Ovary (tissue), 7 donors: ENCODE measurements at regions not wholly inside any gene's neighbourhood (a gene's known extent, or its start where the extent isn't known, plus 50 kb on each side); places are given as distances from the start of the nearest gene placed in this dataset.

Experiments
- DNase-seq, 5 donors: peaks; one replicate each; pipeline ENCODE4 v3.0.0-alpha.2; 2019 to 2020
- H3K27ac ChIP-seq, 2 donors: fragments of 200-600 bp; one replicate each; pipeline versions ENCODE4 v1.5.1 to v1.8.0; 2019 to 2022
- H3K27me3 ChIP-seq: fragments of 200-600 bp; one replicate; pipeline ENCODE4 v1.8.0; 2022
- H3K36me3 ChIP-seq: fragments of 200-600 bp; sonication (generic); one replicate; pipeline ENCODE4 v1.5.1; 2019
- H3K4me1 ChIP-seq: one replicate; pipeline ENCODE4 v1.8.1; 2013; ENCODE audit warnings: mild to moderate bottlenecking, moderate library complexity; ENCODE audit not compliant: insufficient read depth
- H3K4me3 ChIP-seq: fragments of 200-600 bp; sonication (generic); one replicate; pipeline ENCODE4 v1.5.1; 2017
- H3K9me3 ChIP-seq, 2 donors: fragments of 200-600 bp in 1 of 2; sonication (generic) in 1 of 2; one replicate each; pipeline versions ENCODE4 v1.5.1 to v1.8.1; 2013 to 2019; ENCODE audit warnings: mild to moderate bottlenecking in 1 of 2, moderate library complexity in 1 of 2
- EP300 ChIP-seq: sonication (generic); formaldehyde crosslinking; IDR thresholded peaks from one replicate; pipeline ENCODE4 v1.6.1; 2017; ENCODE audit warnings: antibody characterized with exemption
- POLR2A ChIP-seq: fragments of 450-650 bp; IDR thresholded peaks from one replicate; pipeline ENCODE4 v1.6.1; 2017; ENCODE audit warnings: antibody characterized with exemption, mild to moderate bottlenecking, moderate library complexity
- WGBS, 3 donors: extraction: QIAGEN DNeasy Blood & Tissue Kit in 1 of 3; methylation state at CpG; one replicate each; pipeline versions ENCODE4 v1.1.5 to v1.1.7; 2013 to 2017; 5-methylcytosine and 5-hydroxymethylcytosine counted together
- intact Hi-C, 4 donors: fragments of 100-400 bp; cut with DNase I; formaldehyde crosslinking; loops; one replicate each; pipeline versions ENCODE4 v1.11.0 to v1.15.1; 2022 to 2023
- TF ChIP-seq, protein P1 (sequence below), 3 donors: fragments of 450-650 bp in 2 of 3; fragments of 200-600 bp in 1 of 3; IDR thresholded peaks; one replicate each; pipeline versions ENCODE4 v1.5.1 to v1.8.0; 2016 to 2022; ENCODE audit warnings: antibody characterized with exemption in 3 of 3, mild to moderate bottlenecking in 1 of 3
- donor health status: DM: no; HTN: no; CAD: no; lungs with moderate emphysema.
- donor health status: DM: no; HTN: no; CAD: no.
- donor health status: Bipolar disorder and iron deficiency.
- donor health status: DM: no; HTN: no; CAD: no.
- donor health status: DM: yes; HTN: yes; CAD: no.

DNA sequence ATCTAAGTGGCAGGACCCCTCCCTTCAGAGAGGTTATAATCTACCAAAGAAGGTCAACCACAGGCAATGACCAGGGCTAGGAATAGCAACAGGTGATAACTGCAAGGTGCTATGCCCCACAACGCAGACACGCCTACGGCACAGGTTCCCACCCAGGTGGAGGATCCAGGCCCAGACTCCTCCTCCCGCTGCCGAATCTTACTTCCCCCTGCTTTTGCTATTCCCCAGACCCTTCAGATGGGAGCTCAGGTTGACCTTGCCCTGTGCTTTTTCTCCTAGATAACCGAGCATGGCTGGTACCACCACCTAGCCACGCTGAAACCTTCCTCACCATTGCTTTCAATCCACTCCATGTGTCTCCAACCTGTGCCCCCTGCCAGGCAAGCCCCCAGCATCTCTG lies 142.2 kb upstream of the IGF1R start:
- no peaks in the 10 kb centered on the region for H3K36me3 ChIP-seq
- H3K9me3 ChIP-seq, result no peaks in the 10 kb centered on the region
- H3K27me3 ChIP-seq, result no peaks in the 10 kb centered on the region
- no peak overlapping the region for H3K27ac ChIP-seq
- H3K4me1 ChIP-seq, result peaks cover 2% of the 10 kb centered on the region
- 87 to 91% (median 89%) methylated on average over 7 of the region's 7 CpGs for WGBS, 3 donors
- intact Hi-C loops, result loop anchor here in 1 of 4 donors (5.0 kb wide), 1 partner anchor 556 kb away; no protein-coding TSS in a partner anchor
- TF ChIP-seq, protein P1, sequence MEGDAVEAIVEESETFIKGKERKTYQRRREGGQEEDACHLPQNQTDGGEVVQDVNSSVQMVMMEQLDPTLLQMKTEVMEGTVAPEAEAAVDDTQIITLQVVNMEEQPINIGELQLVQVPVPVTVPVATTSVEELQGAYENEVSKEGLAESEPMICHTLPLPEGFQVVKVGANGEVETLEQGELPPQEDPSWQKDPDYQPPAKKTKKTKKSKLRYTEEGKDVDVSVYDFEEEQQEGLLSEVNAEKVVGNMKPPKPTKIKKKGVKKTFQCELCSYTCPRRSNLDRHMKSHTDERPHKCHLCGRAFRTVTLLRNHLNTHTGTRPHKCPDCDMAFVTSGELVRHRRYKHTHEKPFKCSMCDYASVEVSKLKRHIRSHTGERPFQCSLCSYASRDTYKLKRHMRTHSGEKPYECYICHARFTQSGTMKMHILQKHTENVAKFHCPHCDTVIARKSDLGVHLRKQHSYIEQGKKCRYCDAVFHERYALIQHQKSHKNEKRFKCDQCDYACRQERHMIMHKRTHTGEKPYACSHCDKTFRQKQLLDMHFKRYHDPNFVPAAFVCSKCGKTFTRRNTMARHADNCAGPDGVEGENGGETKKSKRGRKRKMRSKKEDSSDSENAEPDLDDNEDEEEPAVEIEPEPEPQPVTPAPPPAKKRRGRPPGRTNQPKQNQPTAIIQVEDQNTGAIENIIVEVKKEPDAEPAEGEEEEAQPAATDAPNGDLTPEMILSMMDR (IDR thresholded peaks at IDR 0.05), result no peak
- no peak for TF ChIP-seq EP300
- no peak for TF ChIP-seq POLR2A
- H3K4me3 ChIP-seq, result no peak overlapping the region
- DNase-seq, result no peak

DNA sequence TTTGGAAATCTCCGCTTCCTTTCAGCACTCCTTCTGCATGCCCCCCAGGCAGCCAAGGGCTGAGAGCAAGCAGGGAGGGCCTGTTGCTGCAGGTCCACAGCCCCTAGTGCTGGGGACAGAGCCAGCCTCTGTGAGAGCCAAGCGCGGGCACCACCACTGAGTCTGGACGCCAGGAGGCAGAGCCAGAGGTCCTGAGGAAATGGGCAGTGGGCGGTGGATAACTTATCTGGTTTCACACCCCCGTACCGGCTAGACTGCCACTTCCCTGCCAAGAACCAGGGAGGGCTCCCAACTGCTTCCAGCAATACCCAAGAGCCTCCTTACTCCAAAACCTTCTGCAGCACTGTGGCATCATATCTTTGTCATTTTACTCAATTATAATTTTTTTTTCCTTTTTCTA lies 141.6 kb upstream of the IGF1R start:
- H3K27me3 ChIP-seq, result no peaks in the 10 kb centered on the region

DNA sequence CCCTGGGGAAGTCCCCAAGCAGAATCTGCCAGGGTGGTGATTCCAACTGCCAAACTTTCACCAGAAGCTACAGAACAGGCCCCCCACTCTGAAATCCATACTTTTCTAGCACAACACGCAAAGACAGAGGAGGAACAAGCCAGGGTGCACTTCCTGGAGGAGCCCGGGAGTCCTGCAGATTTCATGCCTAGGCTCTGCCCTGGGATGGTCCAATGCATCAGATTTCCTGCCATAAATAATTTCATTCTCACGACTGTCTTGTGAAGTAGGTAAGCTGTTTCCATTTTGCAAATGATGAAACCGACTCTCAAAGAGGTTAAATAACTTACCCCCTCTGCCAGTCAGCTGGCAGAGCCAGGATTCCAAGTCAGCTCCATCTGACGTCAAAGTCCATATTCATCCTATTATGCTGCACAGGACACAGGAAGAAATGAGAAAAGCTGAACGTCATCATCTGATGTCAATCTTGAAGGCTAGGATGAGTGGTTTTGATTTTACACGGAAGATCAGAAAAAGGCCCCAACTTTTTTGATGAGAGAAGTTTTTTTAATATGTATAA lies 134.8 kb upstream of the IGF1R start:
- 64 to 75% (median 71%) methylated on average over 7 of the region's 7 CpGs for WGBS, 3 donors
- Histone ChIP-seq H3K4me3 (no peak overlapping the region), H3K36me3 (no peaks in the 10 kb centered on the region), H3K27me3 (no peaks in the 10 kb centered on the region), H3K9me3 (no peaks in the 10 kb centered on the region), H3K4me1 (no peaks in the 10 kb centered on the region), H3K27ac (no peak overlapping the region)
- no peak for DNase-seq
- intact Hi-C loops, result no loop called here
- TF ChIP-seq, protein P1 (IDR thresholded peaks at IDR 0.05), result no peak
- TF ChIP-seq POLR2A, result no peak

More for the DNA sequence above, 141.6 kb upstream of the IGF1R start:
- DNase-seq, result no peak
- peaks cover 2% of the 10 kb centered on the region for H3K4me1 ChIP-seq
- WGBS, 3 donors, result 29 to 41% (median 35%) methylated on average over 7 of the region's 7 CpGs
- intact Hi-C loops, result loop anchor here in 1 of 4 donors (5.0 kb wide), 1 partner anchor 556 kb away; no protein-coding TSS in a partner anchor
- no peaks in the 10 kb centered on the region for H3K9me3 ChIP-seq
- H3K27ac ChIP-seq, result no peak overlapping the region
- TF ChIP-seq POLR2A, result no peak
- no peak for TF ChIP-seq EP300
- TF ChIP-seq, protein P1 (IDR thresholded peaks at IDR 0.05), result no peak
- no peaks in the 10 kb centered on the region for H3K36me3 ChIP-seq
- no peak overlapping the region for H3K4me3 ChIP-seq

DNA sequence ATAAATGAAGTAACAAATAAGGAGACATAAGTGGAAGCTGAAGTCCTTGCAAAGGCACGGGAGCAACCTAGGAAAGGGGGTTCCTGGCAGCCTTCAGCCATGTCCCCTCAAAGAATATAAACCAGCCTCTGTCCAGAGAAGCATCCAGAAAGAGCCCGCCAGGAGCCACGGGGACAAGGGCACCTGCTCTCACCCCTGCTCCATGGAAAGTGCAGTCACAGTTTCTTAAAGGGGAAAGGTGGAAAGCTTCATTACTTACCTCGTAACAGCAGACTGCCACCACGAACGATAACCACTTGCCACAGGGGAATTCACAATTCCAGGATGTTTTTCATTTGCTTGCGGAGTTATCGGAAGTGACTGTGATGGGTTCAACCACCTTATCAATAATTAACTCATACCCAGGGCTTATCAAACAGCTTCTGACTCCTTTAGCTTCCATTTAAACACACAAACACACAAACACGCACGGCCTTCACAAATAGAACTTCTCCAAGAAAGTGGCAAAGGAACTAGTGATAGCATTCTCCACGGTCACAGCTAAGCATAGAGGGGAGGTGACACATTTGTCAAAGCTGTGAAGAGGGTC lies 134.2 kb upstream of the IGF1R start:
- H3K4me3 ChIP-seq, result no peak overlapping the region
- H3K27ac ChIP-seq, result no peak overlapping the region
- H3K9me3 ChIP-seq, result no peaks in the 10 kb centered on the region
- WGBS, 3 donors, result 72 to 76% (median 73%) methylated on average over 11 of the region's 11 CpGs
- intact Hi-C loops, result no loop called here
- H3K36me3 ChIP-seq, result no peaks in the 10 kb centered on the region
- peaks cover 1% of the 10 kb centered on the region for H3K4me1 ChIP-seq
- TF ChIP-seq, protein P1 (IDR thresholded peaks at IDR 0.05), result no peak
- no peak for TF ChIP-seq EP300
- TF ChIP-seq POLR2A, result no peak
- no peaks in the 10 kb centered on the region for H3K27me3 ChIP-seq
- no peak for DNase-seq
